Smooth muscle cell (in vitro differentiated cells): ENCODE measurements at regions not wholly inside any gene's neighbourhood (a gene's known extent, or its start where the extent isn't known, plus 50 kb on each side); places are given as distances from the start of the nearest gene placed in this dataset.

Experiments
- DNase-seq: peaks from one replicate; lab custom pipeline; 2025; ENCODE audit not compliant: unreplicated experiment; lab: John Stamatoyannopoulos, UW
- H2AFZ ChIP-seq: fragments of 200-600 bp; sonication (generic); 2 replicates; pipeline ENCODE4 v1.6.0; 2016; ENCODE audit warnings: antibody characterized with exemption, low read depth, mild to moderate bottlenecking
- H3F3A ChIP-seq: fragments of 200-600 bp; sonication (generic); 2 replicates; pipeline ENCODE4 v1.6.0; 2017; ENCODE audit warnings: antibody characterized with exemption, low read depth
- H3K27ac ChIP-seq: fragments of 200-600 bp; sonication (generic); 2 replicates; pipeline ENCODE4 v1.5.1; 2016; ENCODE audit warnings: low read depth, mild to moderate bottlenecking
- H3K27me3 ChIP-seq: fragments of 200-600 bp; sonication (generic); 2 replicates; pipeline ENCODE4 v1.6.1; 2016; ENCODE audit warnings: low read depth, mild to moderate bottlenecking
- H3K36me3 ChIP-seq: fragments of 200-600 bp; sonication (generic); 2 replicates; pipeline ENCODE4 v1.5.1; 2016; ENCODE audit warnings: low read depth
- H3K4me1 ChIP-seq: fragments of 200-600 bp; sonication (generic); 2 replicates; pipeline ENCODE4 v1.5.1; 2016; ENCODE audit warnings: low read depth
- H3K4me2 ChIP-seq: fragments of 200-600 bp; sonication (generic); 2 replicates; pipeline ENCODE4 v1.6.0; 2016; ENCODE audit warnings: mild to moderate bottlenecking
- H3K4me3 ChIP-seq: fragments of 200-600 bp; sonication (generic); 2 replicates; pipeline ENCODE4 v1.5.1; 2016; ENCODE audit warnings: mild to moderate bottlenecking
- H3K79me2 ChIP-seq: fragments of 200-600 bp; sonication (generic); 2 replicates; pipeline ENCODE4 v1.6.0; 2016; ENCODE audit warnings: low read depth, mild to moderate bottlenecking
- H3K9ac ChIP-seq: fragments of 200-600 bp; sonication (generic); 2 replicates; pipeline ENCODE4 v1.6.0; 2016; ENCODE audit warnings: low read depth
- H3K9me3 ChIP-seq: fragments of 200-600 bp; sonication (generic); replicated peaks from 2 replicates; pipeline ENCODE4 v1.5.1; 2016; ENCODE audit warnings: low read depth
- H4K20me1 ChIP-seq: fragments of 200-600 bp; sonication (generic); 2 replicates; pipeline ENCODE4 v1.6.0; 2016; ENCODE audit warnings: low read depth
- WGBS: methylation state at CpG from one replicate; pipeline ENCODE4 v1.1.7; 2016; ENCODE audit warnings: low lambda C conversion rate; 5-methylcytosine and 5-hydroxymethylcytosine counted together
- TF ChIP-seq, protein P1 (sequence below): fragments of 200-600 bp; sonication (generic); IDR thresholded peaks from 2 replicates; pipeline ENCODE4 v1.5.1; 2017; ENCODE audit warnings: borderline replicate concordance, mild to moderate bottlenecking, antibody characterized with exemption; ENCODE audit not compliant: insufficient read depth, poor library complexity, severe bottlenecking

DNA sequence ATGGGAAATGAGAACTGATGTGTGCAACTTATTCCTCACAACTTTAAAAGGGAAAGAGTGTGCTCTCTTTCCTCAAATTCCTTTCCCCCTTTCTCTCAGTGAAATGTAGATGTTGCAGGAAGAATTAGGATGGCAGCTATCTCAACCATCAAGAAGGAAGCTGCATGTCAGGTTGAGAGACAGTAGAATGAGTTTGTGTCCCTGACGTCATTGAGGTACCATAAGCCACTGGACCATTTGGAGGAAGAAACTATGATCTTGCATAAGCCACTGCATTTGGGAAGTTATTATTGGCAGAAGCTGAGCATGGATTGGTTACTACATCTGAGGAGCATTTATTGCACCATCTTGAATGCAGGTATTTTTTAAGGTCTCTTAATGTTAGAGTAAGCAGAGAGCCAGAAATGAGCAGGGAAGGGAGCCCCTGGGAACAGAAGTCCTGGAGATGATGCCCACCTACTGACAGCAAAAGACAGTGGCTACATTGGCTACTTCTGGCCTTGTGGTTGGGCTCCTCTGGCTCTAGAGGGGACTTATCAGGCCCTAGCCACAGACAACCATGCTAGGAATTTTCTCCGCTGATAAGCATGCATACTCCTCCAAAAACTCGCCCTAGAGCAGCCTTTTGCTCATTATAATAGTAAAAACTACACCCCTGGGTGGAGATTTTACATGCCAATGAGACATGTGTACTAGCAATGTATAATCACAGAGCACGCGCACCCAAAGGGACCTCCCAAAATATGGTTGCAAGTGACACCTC lies 249.0 kb upstream of the SALL1 start:
- no peak overlapping the region for H3K27ac ChIP-seq
- H3K79me2 ChIP-seq = no peaks in the 10 kb centered on the region
- 74% methylated on average over 5 of the region's 5 CpGs for WGBS
- no peak overlapping the region for H3K4me2 ChIP-seq
- no peak overlapping the region for H2AFZ ChIP-seq
- no peaks in the 10 kb centered on the region for H3F3A ChIP-seq
- TF ChIP-seq, protein P1, sequence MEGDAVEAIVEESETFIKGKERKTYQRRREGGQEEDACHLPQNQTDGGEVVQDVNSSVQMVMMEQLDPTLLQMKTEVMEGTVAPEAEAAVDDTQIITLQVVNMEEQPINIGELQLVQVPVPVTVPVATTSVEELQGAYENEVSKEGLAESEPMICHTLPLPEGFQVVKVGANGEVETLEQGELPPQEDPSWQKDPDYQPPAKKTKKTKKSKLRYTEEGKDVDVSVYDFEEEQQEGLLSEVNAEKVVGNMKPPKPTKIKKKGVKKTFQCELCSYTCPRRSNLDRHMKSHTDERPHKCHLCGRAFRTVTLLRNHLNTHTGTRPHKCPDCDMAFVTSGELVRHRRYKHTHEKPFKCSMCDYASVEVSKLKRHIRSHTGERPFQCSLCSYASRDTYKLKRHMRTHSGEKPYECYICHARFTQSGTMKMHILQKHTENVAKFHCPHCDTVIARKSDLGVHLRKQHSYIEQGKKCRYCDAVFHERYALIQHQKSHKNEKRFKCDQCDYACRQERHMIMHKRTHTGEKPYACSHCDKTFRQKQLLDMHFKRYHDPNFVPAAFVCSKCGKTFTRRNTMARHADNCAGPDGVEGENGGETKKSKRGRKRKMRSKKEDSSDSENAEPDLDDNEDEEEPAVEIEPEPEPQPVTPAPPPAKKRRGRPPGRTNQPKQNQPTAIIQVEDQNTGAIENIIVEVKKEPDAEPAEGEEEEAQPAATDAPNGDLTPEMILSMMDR = no peak
- H3K27me3 ChIP-seq = no peaks in the 10 kb centered on the region
- no peak overlapping the region for H3K9ac ChIP-seq
- no peaks in the 10 kb centered on the region for H3K9me3 ChIP-seq
- no peaks in the 10 kb centered on the region for H4K20me1 ChIP-seq
- H3K4me1 ChIP-seq = no peaks in the 10 kb centered on the region
- no peak for DNase-seq
- H3K36me3 ChIP-seq = no peaks in the 10 kb centered on the region
- H3K4me3 ChIP-seq = no peak overlapping the region

DNA sequence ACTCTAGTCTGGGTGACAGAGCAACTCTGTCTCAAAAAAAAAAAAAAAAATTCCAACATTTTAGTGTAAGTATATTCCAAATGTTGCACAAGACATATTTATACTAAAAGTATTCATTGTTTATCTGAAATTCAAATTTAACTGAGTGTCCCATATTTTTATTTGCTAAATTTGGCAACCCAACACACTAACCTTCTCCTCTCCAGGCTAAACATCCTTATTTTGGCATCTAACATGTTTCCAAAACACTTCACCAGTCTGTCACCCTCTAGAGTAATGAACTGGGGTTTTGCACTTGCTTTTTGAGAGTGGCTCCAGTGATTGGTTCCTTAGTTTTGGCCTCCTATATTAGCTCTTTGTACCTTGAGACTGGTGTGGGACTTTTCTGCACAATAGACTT lies 243.4 kb upstream of the SALL1 start:
- Histone ChIP-seq H3K4me1 (peaks cover 32% of the 10 kb centered on the region), H4K20me1 (no peaks in the 10 kb centered on the region), H2AFZ (no peak overlapping the region), H3K4me3 (no peak overlapping the region), H3K4me2 (no peak overlapping the region), H3K27me3 (no peaks in the 10 kb centered on the region), H3K9ac (no peak overlapping the region), H3K36me3 (no peaks in the 10 kb centered on the region), H3K9me3 (no peaks in the 10 kb centered on the region), H3K79me2 (no peaks in the 10 kb centered on the region), H3F3A (no peaks in the 10 kb centered on the region), H3K27ac (no peak overlapping the region)
- TF ChIP-seq, protein P1 = no peak
- DNase-seq = no peak

DNA sequence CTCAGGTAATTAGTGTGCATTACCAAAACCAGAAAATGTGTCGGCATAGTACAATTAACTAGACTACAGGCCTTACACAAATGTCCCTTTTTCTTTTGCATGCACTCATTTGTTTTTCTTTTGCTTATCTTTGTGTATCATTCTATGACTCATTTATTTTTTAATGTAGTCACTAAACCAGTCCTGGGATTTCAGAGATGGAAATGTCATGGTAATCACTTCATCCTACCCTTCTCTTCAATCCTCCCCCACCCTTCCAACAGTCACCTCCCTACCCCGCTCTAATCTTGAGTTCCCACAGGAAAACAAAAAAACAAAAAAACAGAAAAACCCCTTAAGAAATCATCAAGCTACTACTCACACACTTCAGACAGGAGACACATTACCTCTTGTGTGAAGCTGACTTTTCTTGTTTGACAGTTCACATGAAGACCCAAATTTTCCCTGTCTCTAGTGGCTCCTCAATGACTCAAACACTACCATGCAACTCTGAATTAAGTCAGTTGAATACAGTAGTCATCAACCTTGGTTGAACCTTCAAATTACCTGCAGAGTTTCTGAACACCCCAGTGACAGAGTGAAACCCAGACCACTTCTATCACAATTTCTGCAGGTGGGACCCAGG lies 242.4 kb upstream of the SALL1 start:
- Histone ChIP-seq H3K27ac (peak overlapping the region; percentile 86), H3K4me1 (peaks cover 32% of the 10 kb centered on the region), H3K9me3 (no peaks in the 10 kb centered on the region), H3F3A (no peaks in the 10 kb centered on the region), H4K20me1 (no peaks in the 10 kb centered on the region), H3K4me3 (no peak overlapping the region), H3K4me2 (peak overlapping the region; percentile 41), H3K79me2 (no peaks in the 10 kb centered on the region), H2AFZ (no peak overlapping the region), H3K9ac (peak overlapping the region; percentile 59), H3K27me3 (no peaks in the 10 kb centered on the region), H3K36me3 (no peaks in the 10 kb centered on the region)
- TF ChIP-seq, protein P1 = no peak
- WGBS = 60% methylated on average over 2 of the region's 2 CpGs
- no peak for DNase-seq
